Aorta (tissue), 5 donors: ENCODE measurements at regions not wholly inside any gene's neighbourhood (a gene's known extent, or its start where the extent isn't known, plus 50 kb on each side); places are given as distances from the start of the nearest gene placed in this dataset.

Experiments
- ATAC-seq: fragments of 200-7000 bp; cut with Tn5 transposase; one replicate; pipeline ENCODE4 v1.9.1; 2022; ENCODE audit warnings: moderate library complexity; ENCODE audit not compliant: low FRiP score
- DNase-seq, 2 donors: peaks; one replicate each; pipeline ENCODE4 v3.0.0-alpha.2; 2020
- H3K27ac ChIP-seq, 2 donors: one replicate each; pipeline ENCODE4 v1.5.1; 2013; ENCODE audit warnings: low read length in 2 of 2, mild to moderate bottlenecking in 2 of 2, moderate library complexity in 2 of 2, control low read depth in 1 of 2, inconsistent platforms in 1 of 2, low read depth in 1 of 2
- H3K27me3 ChIP-seq, 2 donors: one replicate each; pipeline ENCODE4 v1.6.1; 2013; ENCODE audit warnings: control low read depth in 1 of 2, low read length in 1 of 2, mild to moderate bottlenecking in 1 of 2, moderate library complexity in 1 of 2; ENCODE audit not compliant: insufficient read depth in 2 of 2, control insufficient read depth in 1 of 2
- H3K36me3 ChIP-seq, 2 donors: one replicate each; pipeline ENCODE4 v1.6.1; 2013; ENCODE audit warnings: control low read depth in 1 of 2, low read length in 1 of 2, mild to moderate bottlenecking in 1 of 2; ENCODE audit not compliant: insufficient read depth in 2 of 2, control insufficient read depth in 1 of 2
- H3K4me1 ChIP-seq, 2 donors: one replicate each; pipeline ENCODE4 v1.6.1; 2013; ENCODE audit warnings: low read length in 2 of 2, control low read depth in 1 of 2, mild to moderate bottlenecking in 1 of 2, moderate library complexity in 1 of 2; ENCODE audit not compliant: insufficient read depth in 2 of 2, control insufficient read depth in 1 of 2
- H3K4me3 ChIP-seq, 2 donors: one replicate each; pipeline ENCODE4 v1.5.1; 2013; ENCODE audit warnings: low read length in 2 of 2, control low read depth in 1 of 2, mild to moderate bottlenecking in 1 of 2
- H3K9me3 ChIP-seq: one replicate; pipeline ENCODE4 v1.6.1; 2013; ENCODE audit warnings: mild to moderate bottlenecking, low read length; ENCODE audit not compliant: control insufficient read depth
- WGBS, 2 donors: extraction: QIAGEN DNeasy Blood & Tissue Kit; methylation state at CpG; one replicate each; pipeline ENCODE4 v1.1.7; 2013; 5-methylcytosine and 5-hydroxymethylcytosine counted together
- intact Hi-C, 2 donors: fragments of 100-400 bp; cut with DNase I; formaldehyde crosslinking; loops; one replicate each; pipeline versions ENCODE4 v1.14.2 to v1.15.0; 2022
- donor health status: healthy with polysubstance abuse.
- donor health status: Bipolar disorder and iron deficiency.
- donor health status: DM: no; HTN: no; CAD: no.
- donor health status: DM: no; HTN: no; CAD: no.
- donor health status: DM: yes; HTN: yes; CAD: no.

DNA sequence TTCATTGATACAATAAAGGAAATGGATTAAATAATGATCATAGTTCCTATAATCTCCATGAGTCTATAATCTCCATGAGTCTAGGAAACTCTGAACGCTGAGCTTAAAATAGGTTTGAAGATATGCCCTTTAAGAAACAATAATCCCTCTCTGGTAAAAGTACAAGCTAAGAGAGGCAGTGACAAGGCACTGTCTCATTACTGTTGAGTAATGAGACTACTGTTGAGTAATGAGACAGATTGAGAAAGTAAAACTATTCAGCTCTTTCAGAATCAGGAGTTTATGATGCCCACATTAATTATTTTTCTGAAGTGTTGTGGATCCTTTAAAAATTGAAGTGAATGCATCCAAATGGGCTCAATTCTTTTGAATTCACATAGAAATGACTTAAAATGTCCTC, 235.5 kb upstream of the THRB start:
- no peaks in the 10 kb centered on the region for H3K9me3 ChIP-seq
- intact Hi-C loops, result no loop called here
- WGBS, 2 donors, result 76 to 78% methylated on average over 1 of the region's 1 CpG
- H3K4me3 ChIP-seq, result no peak overlapping the region
- no peaks in the 10 kb centered on the region for H3K36me3 ChIP-seq
- H3K27ac ChIP-seq, result no peak overlapping the region
- ATAC-seq, result no peak
- H3K27me3 ChIP-seq, result no peaks in the 10 kb centered on the region
- no peak for DNase-seq
- H3K4me1 ChIP-seq, result no peaks in the 10 kb centered on the region

DNA sequence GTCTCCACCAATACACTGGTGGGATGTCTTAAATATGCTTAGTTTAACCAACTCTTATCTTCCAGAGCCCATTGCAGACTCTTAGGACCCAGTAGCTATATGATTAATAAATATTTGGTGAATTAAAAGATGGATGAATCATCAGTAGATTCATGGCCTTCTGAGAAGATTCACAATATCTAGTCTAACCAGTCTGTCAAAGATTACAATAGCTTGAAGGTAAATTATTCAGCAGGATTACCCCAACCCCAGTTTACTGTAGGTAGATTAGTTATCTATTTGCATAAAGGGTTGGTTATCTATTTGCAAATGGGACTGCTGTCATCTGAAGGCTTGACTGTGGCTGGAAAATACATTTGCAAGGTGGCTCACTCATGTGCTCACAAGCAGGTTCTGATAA, 239.4 kb upstream of the THRB start:
- no peak for DNase-seq
- ATAC-seq, result no peak
- Histone ChIP-seq H3K36me3 (no peaks in the 10 kb centered on the region), H3K4me1 (no peaks in the 10 kb centered on the region), H3K27me3 (no peaks in the 10 kb centered on the region), H3K27ac (no peak overlapping the region), H3K4me3 (no peak overlapping the region), H3K9me3 (no peaks in the 10 kb centered on the region)
- intact Hi-C loops, result no loop called here

GRCh38 chr3:24736701-24737100, 242.1 kb upstream of the THRB start:
- DNase-seq, result no peak
- 72 to 77% methylated on average over 3 of the region's 3 CpGs for WGBS, 2 donors

DNA sequence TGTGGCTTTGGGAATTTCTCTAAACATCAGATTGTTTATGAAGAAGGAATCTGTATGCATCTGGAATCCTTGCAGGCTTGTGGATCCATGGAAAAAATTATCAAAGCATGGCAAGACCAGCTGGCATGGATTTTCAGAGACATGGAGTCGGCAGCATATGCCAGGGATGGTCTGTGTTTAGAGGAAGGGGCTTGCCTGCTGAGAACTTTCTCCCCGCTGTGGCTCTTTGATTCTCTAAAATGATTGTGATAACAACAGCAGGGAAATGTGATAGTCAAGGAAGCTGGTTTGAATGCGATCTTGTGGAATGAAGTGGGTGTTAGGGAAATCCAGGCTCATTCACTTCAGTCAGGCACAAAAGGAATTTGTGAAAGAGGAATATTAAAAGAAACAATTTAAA, 245.7 kb upstream of the THRB start:
- Histone ChIP-seq H3K4me3 (no peak overlapping the region), H3K27ac (no peak overlapping the region), H3K4me1 (no peaks in the 10 kb centered on the region), H3K36me3 (no peaks in the 10 kb centered on the region), H3K9me3 (no peaks in the 10 kb centered on the region), H3K27me3 (no peaks in the 10 kb centered on the region)
- ATAC-seq, result no peak
- 66 to 70% methylated on average over 3 of the region's 3 CpGs for WGBS, 2 donors
- intact Hi-C loops, result no loop called here
- no peak for DNase-seq

More at GRCh38 chr3:24736701-24737100, 242.1 kb upstream of the THRB start:
- Histone ChIP-seq H3K36me3 (no peaks in the 10 kb centered on the region), H3K4me3 (no peak overlapping the region), H3K4me1 (no peaks in the 10 kb centered on the region), H3K9me3 (no peaks in the 10 kb centered on the region), H3K27me3 (no peaks in the 10 kb centered on the region), H3K27ac (no peak overlapping the region)
- intact Hi-C loops, result no loop called here
- ATAC-seq, result no peak

DNA sequence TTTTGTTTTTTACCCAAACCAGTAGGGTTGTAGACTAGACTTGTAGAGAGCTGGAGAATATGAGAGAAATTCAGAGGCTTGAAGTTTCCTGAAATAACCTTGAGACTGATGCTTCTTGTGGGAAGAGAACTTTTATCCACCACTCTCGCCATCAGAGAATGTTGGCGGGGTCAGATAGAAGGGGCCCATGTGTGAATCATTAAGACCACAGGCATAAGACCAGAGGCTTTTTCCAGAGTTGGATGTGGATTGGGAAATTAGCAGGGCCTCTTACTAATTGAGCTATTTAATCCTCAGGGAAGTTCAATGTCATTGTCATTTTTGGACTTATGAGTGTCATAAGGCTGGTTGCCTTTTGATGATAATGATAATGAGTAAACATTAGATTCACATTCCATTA, 246.9 kb upstream of the THRB start:
- Histone ChIP-seq H3K27me3 (no peaks in the 10 kb centered on the region), H3K4me3 (no peak overlapping the region), H3K4me1 (no peaks in the 10 kb centered on the region), H3K36me3 (no peaks in the 10 kb centered on the region), H3K9me3 (no peaks in the 10 kb centered on the region), H3K27ac (no peak overlapping the region)
- no peak for ATAC-seq
- 96 to 98% methylated on average over 2 of the region's 2 CpGs for WGBS, 2 donors
- intact Hi-C loops, result no loop called here
- no peak for DNase-seq

DNA sequence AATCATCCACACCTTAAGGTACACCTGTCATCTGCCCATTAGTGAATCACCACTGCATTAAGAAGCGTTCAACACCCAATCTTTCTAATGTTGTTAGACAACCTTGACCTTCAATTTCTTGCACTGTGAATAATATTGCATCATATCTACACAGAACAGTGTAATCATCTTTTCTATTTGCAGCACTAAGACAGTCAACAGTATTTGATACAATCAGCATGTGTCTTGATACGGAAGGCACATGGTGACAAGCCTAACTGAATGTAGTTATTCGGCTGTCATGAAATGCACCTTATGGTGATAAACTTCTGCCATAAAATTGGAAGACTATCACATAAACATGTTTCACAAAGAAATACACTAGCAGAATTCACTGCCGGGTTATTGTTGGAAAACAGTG, 253.9 kb upstream of the THRB start:
- no peaks in the 10 kb centered on the region for H3K27me3 ChIP-seq
- DNase-seq (no peak), ATAC-seq (no peak)
- 95 to 97% methylated on average over 4 of the region's 4 CpGs for WGBS, 2 donors
- no peaks in the 10 kb centered on the region for H3K36me3 ChIP-seq
- no peaks in the 10 kb centered on the region for H3K9me3 ChIP-seq
- intact Hi-C loops, result no loop called here
- no peak overlapping the region for H3K27ac ChIP-seq
- no peak overlapping the region for H3K4me3 ChIP-seq
- no peaks in the 10 kb centered on the region for H3K4me1 ChIP-seq

GRCh38 chr3:24751020-24751419, 256.4 kb upstream of the THRB start:
- intact Hi-C loops, result no loop called here
- ATAC-seq (no peak), DNase-seq (no peak)
- H3K27ac ChIP-seq, result no peak overlapping the region
- H3K4me3 ChIP-seq, result no peak overlapping the region
- WGBS, 2 donors, result 95 to 97% methylated on average over 1 of the region's 1 CpG
- H3K27me3 ChIP-seq, result no peaks in the 10 kb centered on the region
- no peaks in the 10 kb centered on the region for H3K36me3 ChIP-seq
- no peaks in the 10 kb centered on the region for H3K4me1 ChIP-seq
- no peaks in the 10 kb centered on the region for H3K9me3 ChIP-seq

- H3K27me3 ChIP-seq, result no peaks in the 10 kb centered on the region
Measured at GRCh38 chr3:24756101-24756888, 261.6 kb upstream of the THRB start.

GRCh38 chr3:24763393-24763792, 268.7 kb upstream of the THRB start:
- Histone ChIP-seq H3K4me1 (no peaks in the 10 kb centered on the region), H3K9me3 (no peaks in the 10 kb centered on the region), H3K27ac (no peak overlapping the region), H3K4me3 (no peak overlapping the region), H3K27me3 (no peaks in the 10 kb centered on the region), H3K36me3 (no peaks in the 10 kb centered on the region)
- WGBS, 2 donors, result 77 to 83% methylated on average over 11 of the region's 11 CpGs
- intact Hi-C loops, result no loop called here
- no peak for DNase-seq
- ATAC-seq, result no peak

More at GRCh38 chr3:24756101-24756888, 261.6 kb upstream of the THRB start:
- Histone ChIP-seq H3K9me3 (no peaks in the 10 kb centered on the region), H3K27ac (no peak overlapping the region), H3K4me3 (no peak overlapping the region), H3K4me1 (no peaks in the 10 kb centered on the region), H3K36me3 (no peaks in the 10 kb centered on the region)
- ATAC-seq, result no peak
- DNase-seq, result no peak
- intact Hi-C loops, result no loop called here
- 67 to 76% methylated on average over 4 of the region's 4 CpGs for WGBS, 2 donors
